GM18511 (cell line): ENCODE measurements at regions not wholly inside any gene's neighbourhood (a gene's known extent, or its start where the extent isn't known, plus 50 kb on each side); places are given as distances from the start of the nearest gene placed in this dataset.
"Not testable (repeated sequence)": the region's sequence is repeated elsewhere in the genome, so short reads cannot be mapped to it uniquely, and the experiment has no call there.

Source experiments
- ATAC-seq: cut with Tn5 transposase; IDR thresholded peaks from one replicate; pipeline ENCODE4 v1.9.1; 2021; ENCODE audit warnings: mild to moderate bottlenecking, moderate library complexity; ENCODE audit not compliant: unreplicated experiment

DNA sequence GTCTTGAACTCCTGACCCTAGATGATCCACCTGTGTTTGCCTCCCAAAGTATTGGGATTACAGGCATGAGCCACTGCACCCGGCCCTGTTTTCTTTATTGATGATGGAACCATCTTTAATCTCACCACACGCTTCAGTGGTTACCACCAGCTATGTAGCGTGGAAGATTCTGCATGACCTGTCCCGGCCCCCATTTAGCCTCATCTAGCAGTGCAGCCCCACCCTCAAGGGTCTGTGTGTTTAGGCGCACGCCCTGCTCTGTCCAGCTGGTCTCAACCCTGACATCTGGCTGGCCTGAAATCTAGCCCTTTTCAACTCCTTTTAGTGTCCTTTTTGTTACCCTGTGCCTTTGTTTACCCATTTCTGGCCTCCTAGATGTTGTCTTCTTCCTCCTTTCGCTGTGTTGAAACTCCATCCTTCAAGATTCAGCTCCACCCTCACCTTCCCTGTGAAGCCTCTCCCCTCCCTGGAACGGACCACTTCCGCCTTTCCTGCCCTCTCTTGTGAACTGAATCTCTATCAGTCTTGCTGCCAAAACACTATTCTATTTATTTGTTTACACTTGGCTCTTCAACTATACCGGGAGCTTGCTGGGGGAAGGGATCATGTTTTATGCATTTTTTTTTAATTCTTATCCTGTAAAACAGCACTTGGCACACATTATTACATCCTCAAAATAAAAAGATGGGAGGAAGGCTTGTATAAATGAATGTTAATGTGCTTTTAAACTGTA lies 101.0 kb upstream of the MTHFD1L start:
- ATAC-seq, result no peak

GRCh38 chr6:150765067-150765764 lies 100.3 kb upstream of the MTHFD1L start:
- ATAC-seq, result peak; percentile 98

DNA sequence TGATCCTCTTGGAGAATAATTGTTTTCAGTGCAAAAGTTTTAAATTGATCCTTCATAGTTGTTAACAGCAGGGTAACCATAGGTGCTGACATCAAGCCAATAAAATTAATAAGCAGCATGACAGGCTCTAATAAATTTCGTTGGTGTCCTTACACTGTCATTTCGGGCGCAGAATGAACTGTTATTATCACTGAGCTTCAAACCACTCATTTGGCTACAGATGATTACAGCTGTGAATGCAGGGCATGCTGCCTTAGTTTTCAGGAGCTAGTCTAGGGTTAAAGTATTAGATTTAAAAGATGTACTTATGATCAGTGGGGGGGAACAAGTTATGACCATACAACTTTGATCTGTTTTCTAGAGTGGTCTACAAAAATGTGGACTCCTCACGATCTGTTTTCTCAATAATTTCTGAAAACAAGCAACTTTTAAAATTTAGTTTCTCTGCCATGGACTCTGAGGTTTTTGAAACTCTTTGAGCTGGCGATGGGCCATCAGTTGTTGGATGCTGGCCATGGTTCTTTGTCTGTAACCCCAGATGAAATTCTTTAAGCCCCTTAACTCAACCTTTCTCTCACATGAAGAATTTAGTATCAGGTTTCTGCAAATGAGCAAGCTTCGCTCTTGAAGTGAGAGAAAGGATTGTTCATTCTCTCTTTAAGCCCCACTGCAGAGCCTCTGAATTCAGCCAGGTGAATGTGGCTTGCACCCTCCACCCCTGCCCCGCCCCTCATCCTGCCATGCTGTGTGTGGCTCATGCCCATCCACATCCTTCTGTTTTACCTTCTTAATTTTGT lies 99.1 kb upstream of the MTHFD1L start:
- ATAC-seq, result no peak

DNA sequence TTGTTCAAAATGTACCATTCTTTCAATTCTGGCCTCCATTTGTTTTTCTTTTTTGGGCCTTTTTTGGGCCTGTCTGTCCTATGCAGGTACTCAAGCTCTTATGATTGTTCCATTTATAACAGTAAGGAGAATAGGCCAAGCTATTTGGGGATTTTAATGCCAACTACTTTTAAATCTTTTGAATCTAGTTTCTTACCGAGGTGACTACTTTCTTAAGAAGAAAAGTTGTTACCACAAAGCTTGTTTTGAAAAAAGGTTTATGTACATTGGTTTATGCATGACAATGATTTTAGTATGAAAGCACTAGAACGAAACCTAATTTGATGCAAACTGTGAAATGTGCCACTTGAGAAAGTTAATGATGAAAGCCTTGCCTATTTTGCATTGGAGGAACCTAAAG lies 98.3 kb upstream of the MTHFD1L start:
- ATAC-seq, result no peak

DNA sequence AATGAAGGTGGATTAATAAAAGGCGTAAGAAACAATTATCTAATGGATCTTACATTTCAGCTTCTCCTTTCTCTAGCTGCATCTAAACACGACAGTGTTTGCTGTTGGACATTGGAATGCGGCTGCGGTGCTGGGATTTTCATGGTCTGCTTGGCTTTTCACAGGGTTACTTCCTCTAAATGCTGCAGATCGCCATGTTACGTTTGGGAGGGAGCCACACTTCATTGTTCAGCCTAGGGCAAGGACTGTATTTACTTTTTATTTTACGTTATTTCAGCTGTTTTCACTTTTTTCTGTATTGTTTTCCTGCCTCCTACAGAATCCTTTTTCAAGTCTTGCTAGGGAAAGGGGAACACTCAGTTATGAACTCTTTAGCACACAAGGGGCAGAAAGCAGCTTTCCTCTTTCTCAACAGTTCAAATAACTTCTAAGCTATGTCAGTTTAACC lies 97.9 kb upstream of the MTHFD1L start:
- ATAC-seq, result no peak

GRCh38 chr6:150770637-150771036 lies 94.9 kb upstream of the MTHFD1L start:
- no peak for ATAC-seq

GRCh38 chr6:150773969-150774368 lies 91.5 kb upstream of the MTHFD1L start:
- ATAC-seq, result no peak

GRCh38 chr6:150775415-150776203 lies 89.9 kb upstream of the MTHFD1L start:
- no peak for ATAC-seq

DNA sequence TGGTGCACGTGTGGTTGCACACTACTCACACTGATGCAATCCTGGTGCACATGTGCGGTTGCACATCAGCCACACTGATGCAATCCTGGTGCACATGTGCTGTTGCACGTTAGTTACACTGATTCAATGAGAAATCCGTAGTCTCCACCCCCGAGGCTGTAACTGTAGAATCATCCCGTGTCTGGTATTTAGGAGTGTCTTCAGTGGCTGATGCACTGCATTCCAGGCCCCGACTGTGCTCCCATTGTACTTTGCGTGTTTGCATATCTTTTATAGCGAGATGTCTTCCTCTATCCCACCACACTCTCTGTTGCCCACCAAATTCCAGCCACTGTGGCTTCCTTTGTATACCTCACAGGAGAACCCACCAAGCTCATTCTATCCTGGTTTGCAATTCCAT lies 87.8 kb upstream of the MTHFD1L start:
- no peak for ATAC-seq

DNA sequence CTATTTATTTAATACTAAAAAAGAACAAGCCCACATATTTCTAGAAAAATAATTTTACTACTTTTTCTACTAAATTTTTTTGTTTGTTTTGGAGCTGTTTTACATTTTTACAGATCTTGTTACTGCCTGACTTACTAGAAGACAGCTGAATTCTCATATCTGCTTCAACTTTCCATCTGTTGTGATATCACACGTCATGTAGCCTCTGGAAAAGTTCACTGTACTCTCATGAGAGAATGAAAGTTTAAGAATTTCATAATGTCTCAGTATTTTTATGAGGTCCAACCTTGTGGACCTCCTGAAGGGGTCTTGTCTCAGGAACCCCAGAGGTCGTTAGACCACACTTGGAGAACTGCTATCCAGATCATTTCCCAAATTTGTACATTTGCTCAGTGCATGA lies 81.7 kb upstream of the MTHFD1L start:
- no peak for ATAC-seq

DNA sequence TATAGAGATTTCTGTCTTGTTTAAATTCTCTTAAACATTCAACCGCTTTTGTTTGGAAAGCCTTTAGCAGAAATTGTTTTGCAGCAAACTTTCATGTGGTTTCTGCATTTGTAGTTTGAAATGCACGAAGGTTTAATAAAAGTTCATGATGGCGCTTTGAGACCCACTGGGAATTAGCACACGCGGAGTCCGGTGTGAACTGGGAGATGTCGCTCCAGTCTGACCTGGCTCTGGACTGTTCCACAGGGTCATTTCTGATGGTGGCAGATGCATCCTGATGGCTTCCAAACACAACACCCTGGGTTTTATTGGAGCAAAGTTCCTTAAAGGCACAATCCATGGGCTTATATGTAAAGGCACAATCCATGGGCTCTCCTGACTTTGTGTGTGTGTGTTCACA lies 78.1 kb upstream of the MTHFD1L start:
- no peak for ATAC-seq

DNA sequence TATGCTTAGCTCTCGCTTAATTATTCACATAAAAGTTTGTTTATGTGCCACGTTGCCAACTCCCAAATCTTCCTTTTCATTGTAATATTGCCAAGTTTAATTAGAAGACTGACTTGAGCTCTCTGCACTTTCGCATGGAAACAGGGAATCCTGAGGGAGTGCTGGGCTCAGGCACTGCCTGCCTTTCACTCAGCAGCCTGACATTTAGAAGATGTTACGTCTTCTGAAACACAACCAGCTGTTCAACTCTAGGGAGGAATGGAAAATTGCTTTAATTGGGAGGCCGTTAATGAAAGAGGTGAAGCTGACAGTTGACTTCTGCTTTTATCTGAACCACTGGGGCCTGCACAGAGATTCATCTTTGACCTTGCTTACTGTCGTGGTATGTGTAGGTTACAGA lies 77.4 kb upstream of the MTHFD1L start:
- no peak for ATAC-seq

DNA sequence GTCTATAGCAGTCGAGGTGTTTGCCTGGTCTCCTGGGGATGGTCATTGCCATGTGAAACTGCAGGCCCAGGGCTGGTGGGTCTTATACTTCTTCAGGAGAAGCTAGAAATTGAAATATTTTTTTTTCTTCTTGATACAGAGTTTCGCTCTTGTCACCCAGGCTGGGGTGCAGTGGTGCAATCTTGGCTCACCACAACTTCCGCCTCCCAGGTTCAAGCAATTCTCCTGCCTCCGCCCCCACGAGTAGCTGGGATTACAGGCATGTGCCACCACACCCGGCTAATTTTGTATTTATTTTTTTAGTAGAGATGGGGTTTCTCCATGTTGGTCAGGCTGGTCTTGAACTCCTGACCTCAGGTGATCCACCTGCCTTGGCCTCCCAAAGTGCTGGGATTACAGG lies 75.6 kb upstream of the MTHFD1L start:
- ATAC-seq, result not testable (repeated sequence)

DNA sequence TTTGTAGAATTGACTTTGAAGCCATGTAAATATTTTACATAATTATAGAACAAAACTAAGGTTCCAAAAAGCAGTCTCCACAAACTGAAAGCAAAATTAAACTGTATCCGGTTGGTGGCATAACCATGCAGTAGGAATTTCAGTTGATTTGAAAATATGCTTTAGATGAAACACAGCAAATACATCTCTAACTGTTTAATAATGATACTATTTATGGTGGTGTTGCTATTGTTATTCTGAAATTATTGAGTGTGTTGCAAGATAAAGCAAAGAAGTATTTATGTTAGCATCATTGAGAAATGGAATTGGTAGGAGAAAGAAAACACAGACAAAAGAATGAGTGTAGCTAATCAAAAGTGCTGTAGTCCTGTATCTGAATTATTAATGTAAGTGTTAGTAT lies 73.8 kb upstream of the MTHFD1L start:
- ATAC-seq, result no peak

DNA sequence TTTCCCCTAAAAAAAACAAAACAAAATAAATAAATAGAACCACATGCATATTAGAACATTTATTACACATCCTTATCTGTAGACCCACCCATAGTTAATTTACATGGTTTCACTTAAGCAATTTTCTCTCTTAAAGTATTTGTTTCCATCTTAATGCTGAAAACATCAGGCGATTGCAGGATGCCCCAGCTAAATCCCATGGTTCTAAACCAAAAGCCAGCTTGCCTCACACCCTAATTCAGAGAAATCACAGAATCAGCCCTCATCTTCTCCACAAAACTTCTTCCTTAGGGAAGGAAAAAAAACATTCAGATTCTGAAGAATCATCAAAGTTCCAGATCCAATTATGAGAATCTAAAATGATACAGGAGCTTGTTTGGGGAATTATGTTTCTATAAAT lies 67.6 kb upstream of the MTHFD1L start:
- ATAC-seq, result no peak

DNA sequence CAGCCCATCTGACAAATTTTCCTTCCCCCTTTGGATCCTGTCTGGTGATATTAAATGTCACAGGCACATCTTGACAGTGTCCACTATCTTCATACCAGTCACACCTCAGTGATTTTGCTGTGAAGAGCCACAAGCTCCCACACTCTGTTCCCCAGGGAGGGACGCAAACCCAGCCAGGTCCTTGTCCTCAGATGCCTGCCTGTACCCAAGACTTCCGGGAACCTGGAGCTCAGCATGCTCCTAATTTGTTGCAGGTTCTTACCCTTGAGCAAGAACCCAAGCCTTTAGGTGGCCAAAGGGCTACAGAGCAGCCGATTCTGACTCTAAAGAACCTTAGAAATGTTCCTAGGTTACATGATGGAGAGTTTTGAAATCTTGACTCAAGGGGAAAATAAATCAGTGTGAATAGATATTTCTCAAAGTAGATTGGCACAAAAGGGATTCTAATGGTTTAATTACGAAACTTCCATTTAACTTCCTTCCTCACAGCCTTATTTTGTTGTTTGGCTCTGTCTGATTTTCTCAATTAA lies 66.2 kb upstream of the MTHFD1L start:
- no peak for ATAC-seq

- ATAC-seq, result no peak
Observed at GRCh38 chr6:150800674-150801314, 64.7 kb upstream of the MTHFD1L start.

GRCh38 chr6:150806790-150807189 lies 58.7 kb upstream of the MTHFD1L start:
- no peak for ATAC-seq

DNA sequence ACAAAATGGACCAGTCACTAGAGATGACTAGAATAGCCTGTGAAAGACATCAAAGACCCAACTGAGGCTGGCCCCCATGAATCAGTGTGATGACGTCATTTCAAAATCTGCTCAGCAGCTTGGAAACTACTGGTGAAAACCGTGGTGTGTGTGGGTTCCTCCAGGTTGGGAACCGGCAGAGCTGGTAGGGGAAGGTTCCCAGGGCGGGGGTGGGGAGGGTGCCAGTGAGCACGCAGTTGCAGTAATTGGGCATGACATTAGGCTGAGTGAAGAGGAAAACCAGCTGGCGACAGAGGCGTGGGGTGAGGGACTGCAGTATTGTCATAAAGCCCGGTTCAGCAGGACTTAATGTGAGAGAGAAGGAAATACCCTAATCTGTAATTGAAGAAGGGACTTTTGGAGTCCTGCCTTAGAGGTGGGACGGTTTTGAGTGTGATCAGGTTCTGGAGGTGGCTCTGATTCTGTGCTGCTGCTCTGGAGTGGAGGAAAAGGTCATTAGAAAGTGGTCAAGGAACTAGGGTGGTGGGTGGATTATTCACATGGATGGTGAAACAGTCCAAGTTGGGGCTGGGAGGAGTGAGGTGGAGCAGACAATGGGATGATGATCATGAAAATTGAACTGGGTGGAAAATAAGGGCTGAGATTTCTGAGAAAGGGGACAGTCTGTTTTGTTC lies 52.0 kb upstream of the MTHFD1L start:
- peak; percentile 73 for ATAC-seq

DNA sequence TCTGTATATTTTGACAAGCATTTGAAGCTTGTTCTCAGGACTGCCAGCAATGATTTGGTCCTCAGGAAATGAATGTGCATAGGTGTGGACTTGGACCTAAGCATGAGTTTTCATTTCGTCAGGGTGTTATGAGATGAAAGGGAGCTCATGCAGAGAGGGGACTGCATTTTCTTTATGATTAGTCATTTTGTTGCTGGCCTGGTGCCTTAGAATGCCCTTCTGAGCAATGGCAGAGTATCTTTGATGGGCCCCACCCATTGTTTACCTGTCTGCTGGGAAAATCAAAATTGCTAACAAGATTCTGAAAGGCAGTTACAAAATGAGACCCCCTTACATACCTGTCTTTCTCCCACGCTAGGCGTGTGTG lies 51.5 kb upstream of the MTHFD1L start:
- peak; percentile 74 for ATAC-seq
